Right ventricle myocardium superior (tissue), 1 donor: ENCODE measurements at regions not wholly inside any gene's neighbourhood (a gene's known extent, or its start where the extent isn't known, plus 50 kb on each side); places are given as distances from the start of the nearest gene placed in this dataset.
"Not testable (repeated sequence)": the region's sequence is repeated elsewhere in the genome, so short reads cannot be mapped to it uniquely, and the experiment has no call there.

Experiments
- ATAC-seq: fragments of 200-7000 bp; cut with Tn5 transposase; one replicate; pipeline ENCODE4 v1.9.1; 2020; ENCODE audit warnings: mild to moderate bottlenecking; ENCODE audit not compliant: poor library complexity
- DNase-seq: peaks from one replicate; pipeline ENCODE4 v3.0.0-alpha.2; 2020
- intact Hi-C: fragments of 100-400 bp; cut with DNase I; formaldehyde crosslinking; loops from one replicate; pipeline ENCODE4 v1.11.2; 2022
- donor health status: DM: no; HTN: yes; CAD: no; lungs with severe emphysema.

DNA sequence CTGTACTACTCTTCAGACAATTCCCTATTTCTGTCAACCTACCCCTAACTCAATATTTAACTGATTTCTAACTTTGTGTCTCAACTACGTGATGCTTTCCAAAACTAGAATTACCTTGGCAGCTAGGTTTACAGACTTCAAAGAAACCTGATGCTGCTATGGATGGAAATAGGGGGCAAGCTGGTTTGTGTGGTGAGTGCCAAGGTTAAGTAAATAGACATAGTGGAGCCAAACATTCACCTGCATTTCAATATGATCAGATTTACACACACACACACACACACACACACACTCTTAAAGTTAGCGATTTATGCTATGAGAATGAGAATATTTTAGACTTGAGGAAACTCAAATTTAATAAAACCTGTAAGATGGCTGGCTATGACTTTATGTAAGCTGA lies 52.1 kb upstream of the POMZP3 start:
- intact Hi-C loops, ATAC-seq, DNase-seq: not testable (repeated sequence)

DNA sequence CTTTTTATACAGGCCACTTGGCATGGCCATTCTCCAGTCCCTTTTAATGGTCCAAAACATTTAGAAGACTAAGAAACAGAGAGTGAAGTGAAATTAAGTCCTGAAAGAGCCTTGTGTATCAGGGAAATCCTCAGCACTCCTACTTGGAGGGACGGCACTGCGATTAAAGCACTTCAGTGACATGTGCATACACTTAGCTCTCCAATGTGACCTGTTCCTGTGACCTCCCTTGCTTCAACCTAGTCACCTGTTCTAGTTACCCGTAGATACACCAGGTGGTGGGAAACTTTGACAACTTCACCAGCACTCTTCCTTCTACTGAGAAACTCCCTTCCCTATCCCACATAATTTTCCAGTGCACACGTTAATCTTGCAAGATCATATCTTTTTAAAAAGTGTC lies 51.4 kb upstream of the POMZP3 start:
- DNase-seq, ATAC-seq, intact Hi-C loops: not testable (repeated sequence)

DNA sequence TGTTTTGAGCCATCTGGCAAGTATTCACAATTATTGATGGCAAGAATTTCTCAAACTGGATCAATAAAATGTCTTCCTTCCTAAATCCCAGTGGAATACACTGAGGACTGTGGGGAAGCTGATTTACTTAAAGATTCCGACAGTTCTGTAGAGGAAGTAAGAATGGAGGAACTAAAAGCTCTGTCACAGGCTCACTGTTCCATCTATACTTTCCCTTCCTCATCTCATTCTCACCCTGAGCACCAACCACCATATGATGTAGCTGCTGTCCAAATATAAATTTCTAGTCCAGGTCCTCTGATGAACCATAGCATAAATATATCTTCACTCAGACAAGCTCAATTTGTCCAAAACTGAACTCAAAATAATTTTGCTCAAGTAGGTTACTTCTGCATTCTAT lies 49.8 kb upstream of the POMZP3 start:
- intact Hi-C loops, ATAC-seq, DNase-seq: not testable (repeated sequence)
